RWPE1 (cell line): ENCODE measurements at regions not wholly inside any gene's neighbourhood (a gene's known extent, or its start where the extent isn't known, plus 50 kb on each side); places are given as distances from the start of the nearest gene placed in this dataset.

ENCODE experiments used
- CTCF ChIA-PET: fragments of 350-600 bp; sonication (Branson Sonifier 250); formaldehyde crosslinking; extraction: SDS; loops from one replicate; lab custom pipeline; 2021; lab: Yijun Ruan, JAX
- POLR2A ChIA-PET: fragments of 400-600 bp; formaldehyde crosslinking; extraction: SDS; loops from one replicate; lab custom pipeline; 2020; ENCODE audit warnings: antibody characterized with exemption; ENCODE audit not compliant: low non-redundant PET; lab: Yijun Ruan, JAX
- DNase-seq: peaks from one replicate; pipeline ENCODE4 v3.0.0; 2012; ENCODE audit warnings: low spot score
- H3K27ac ChIP-seq: fragments of 450-650 bp; 2 replicates; pipeline ENCODE4 v1.5.1; 2017
- TF ChIP-seq, protein P1 (sequence below): fragments of 450-650 bp; conservative IDR thresholded peaks from 2 replicates; pipeline ENCODE4 v1.5.1; 2017; ENCODE audit warnings: low read depth, mild to moderate bottlenecking

DNA sequence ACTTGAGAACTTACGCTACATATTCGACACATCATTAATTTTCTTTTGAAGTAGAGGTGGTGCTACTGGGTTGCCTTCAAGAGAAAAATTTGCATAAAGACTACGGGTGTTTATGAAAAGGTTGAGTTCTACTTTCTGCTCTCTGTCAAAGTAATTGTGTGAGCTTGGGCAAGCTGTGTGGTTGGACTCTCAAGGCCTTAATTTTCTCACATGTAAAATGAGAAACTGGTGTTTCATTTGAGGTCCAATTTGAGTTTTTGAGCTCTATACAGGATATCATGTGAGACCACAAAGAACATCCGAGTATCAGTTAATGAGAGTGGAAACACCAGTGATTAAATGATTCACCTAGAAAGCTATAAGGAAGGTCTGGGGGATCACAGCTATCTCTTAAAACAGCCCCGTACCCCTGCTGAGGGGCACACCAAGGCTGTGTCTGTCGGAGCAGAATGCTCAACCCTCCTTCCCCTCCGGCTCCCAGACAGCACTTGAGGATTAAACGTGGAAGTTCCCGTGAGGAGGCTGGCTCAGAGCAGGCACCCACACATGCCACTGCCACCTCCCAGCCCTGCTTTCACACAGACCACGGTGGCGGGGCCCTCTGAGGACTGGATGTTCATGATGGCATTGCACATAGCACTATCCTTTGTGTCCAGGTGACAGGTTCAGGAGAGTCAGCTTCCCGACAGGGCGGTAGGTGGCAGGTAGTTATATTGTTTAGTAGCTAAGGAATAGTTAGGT, 191.8 kb downstream of the RNF144A start:
- TF ChIP-seq, protein P1, sequence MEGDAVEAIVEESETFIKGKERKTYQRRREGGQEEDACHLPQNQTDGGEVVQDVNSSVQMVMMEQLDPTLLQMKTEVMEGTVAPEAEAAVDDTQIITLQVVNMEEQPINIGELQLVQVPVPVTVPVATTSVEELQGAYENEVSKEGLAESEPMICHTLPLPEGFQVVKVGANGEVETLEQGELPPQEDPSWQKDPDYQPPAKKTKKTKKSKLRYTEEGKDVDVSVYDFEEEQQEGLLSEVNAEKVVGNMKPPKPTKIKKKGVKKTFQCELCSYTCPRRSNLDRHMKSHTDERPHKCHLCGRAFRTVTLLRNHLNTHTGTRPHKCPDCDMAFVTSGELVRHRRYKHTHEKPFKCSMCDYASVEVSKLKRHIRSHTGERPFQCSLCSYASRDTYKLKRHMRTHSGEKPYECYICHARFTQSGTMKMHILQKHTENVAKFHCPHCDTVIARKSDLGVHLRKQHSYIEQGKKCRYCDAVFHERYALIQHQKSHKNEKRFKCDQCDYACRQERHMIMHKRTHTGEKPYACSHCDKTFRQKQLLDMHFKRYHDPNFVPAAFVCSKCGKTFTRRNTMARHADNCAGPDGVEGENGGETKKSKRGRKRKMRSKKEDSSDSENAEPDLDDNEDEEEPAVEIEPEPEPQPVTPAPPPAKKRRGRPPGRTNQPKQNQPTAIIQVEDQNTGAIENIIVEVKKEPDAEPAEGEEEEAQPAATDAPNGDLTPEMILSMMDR: no peak
- no peak for DNase-seq
- no peak overlapping the region for H3K27ac ChIP-seq
- CTCF ChIA-PET: interaction anchor here (1.3 kb wide), 1 partner anchor 12 kb away, joined by 3 read pairs; no protein-coding TSS in a partner anchor
- POLR2A ChIA-PET: no interaction called here

DNA sequence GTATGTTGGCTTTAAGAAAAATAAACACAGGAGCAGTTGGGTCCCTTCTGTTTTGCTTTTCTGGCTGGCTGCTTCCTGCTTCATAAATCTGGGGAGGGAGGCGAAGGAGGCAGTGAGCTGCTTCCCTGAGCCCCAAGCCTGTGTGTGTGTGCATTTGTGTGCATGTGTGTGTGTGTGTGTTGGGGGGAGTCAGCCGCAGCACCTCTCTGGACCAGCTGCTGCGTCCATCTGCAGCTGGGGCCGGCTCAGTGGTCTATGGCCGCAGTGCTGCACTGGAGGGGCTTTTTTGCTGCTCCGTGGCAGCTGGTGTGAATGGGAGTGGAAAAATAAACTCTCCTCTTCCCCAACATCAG, 192.3 kb downstream of the RNF144A start:
- TF ChIP-seq, protein P1: no peak
- H3K27ac ChIP-seq: no peak overlapping the region
- ChIA-PET CTCF (interaction anchor here (1.3 kb wide), 1 partner anchor 13 kb away, joined by 3 read pairs; no protein-coding TSS in a partner anchor), POLR2A (no interaction called here)
- no peak for DNase-seq

DNA sequence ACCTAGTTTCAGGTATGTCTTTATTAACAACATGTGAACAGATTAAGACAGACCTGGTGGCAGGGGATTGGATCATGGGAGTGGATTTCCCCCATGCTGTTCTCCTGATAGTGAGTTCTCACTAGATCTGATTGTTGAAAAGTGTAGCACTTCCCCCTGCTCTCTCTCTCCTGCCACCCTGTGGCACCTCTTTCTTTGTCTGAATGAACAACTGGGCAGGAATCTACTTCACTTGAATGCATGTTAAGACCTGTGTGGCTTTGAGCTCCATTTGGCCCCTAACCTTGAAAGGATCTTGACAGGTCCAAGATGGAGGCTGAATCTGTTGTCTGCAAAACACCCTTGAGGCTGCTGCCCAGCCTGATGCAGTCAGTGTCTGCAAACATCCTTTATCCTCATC, 194.4 kb downstream of the RNF144A start:
- ChIA-PET POLR2A (no interaction called here), CTCF (interaction anchor here (0.6 to 0.7 kb wide), 3 partner anchors 14 to 1568 kb away, joined by 3 to 5 read pairs (median 4); no protein-coding TSS in a partner anchor)
- H3K27ac ChIP-seq: no peak overlapping the region
- TF ChIP-seq, protein P1: no peak
- DNase-seq: peak; percentile 9

DNA sequence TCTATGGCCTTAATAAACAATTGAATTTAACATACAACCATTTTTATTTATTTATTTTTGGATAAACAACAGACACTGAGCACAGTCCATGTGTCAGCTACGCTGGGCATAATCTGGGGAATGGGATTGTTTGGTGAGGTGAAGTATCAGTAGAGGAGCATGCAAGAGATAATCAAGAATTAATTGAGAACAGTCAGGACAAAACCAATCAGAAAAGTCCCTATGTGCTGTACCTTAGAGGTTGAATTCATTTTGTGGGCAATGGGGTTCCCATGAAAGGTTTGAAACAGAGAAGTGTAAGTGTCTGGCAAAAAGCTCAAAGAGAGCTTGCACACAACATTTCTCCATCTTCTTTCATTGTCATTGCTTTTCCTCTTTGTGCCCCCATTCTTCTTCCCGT, 198.2 kb downstream of the RNF144A start:
- no peak overlapping the region for H3K27ac ChIP-seq
- ChIA-PET CTCF (no interaction called here), POLR2A (no interaction called here)
- TF ChIP-seq, protein P1: no peak
- no peak for DNase-seq

DNA sequence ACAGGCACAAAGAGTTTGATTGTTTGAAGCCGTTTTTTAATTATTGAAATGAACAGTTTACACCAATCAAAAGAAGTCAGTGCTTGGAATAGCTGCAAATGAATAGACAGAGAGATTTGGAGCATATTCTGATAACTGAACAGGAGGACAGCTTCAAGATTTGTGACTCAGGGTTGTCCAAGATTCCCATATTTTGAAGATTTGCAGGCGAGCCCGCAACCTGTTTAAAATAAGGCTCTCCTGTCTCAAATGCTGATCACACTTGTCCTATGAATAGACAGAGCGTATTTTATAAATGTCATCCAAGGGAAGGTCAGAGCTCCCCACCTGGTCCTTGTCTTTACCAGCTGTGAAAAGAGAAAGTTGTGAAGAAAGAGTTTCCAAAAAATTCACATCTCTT, 198.7 kb downstream of the RNF144A start:
- TF ChIP-seq, protein P1: no peak
- no peak for DNase-seq
- ChIA-PET POLR2A (no interaction called here), CTCF (interaction anchor here (0.7 kb wide), 1 partner anchor 1029 kb away, joined by 3 read pairs; no protein-coding TSS in a partner anchor)
- H3K27ac ChIP-seq: no peak overlapping the region

DNA sequence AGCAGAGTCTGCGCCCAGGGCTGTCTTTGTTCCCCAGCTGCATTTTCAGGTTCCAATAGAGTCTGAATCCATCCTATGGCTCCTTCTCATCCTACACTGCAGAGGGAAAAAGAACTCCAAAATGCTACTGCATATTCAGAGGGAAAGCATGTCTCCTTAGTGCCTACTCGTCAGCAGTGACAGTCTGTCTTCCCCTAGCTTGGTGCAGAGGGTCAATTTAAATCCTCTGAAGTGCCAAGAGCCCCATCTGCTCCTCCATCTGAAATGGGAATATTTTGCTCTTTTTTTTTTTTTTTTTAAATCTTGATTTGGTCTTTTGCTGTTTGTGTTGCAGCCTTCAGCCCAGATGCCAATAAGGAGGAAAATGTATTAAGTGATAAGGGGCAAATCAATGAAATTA, 199.3 kb downstream of the RNF144A start:
- ChIA-PET CTCF (interaction anchor here (0.7 kb wide), 1 partner anchor 1028 kb away, joined by 3 read pairs; no protein-coding TSS in a partner anchor), POLR2A (no interaction called here)

More for the DNA sequence above, 199.3 kb downstream of the RNF144A start:
- TF ChIP-seq, protein P1: no peak
- DNase-seq: no peak
- H3K27ac ChIP-seq: no peak overlapping the region
